ENCODE measurements at regions not wholly inside any gene's neighbourhood (a gene's known extent, or its start where the extent isn't known, plus 50 kb on each side); places are given as distances from the start of the nearest gene placed in this dataset.

DNA sequence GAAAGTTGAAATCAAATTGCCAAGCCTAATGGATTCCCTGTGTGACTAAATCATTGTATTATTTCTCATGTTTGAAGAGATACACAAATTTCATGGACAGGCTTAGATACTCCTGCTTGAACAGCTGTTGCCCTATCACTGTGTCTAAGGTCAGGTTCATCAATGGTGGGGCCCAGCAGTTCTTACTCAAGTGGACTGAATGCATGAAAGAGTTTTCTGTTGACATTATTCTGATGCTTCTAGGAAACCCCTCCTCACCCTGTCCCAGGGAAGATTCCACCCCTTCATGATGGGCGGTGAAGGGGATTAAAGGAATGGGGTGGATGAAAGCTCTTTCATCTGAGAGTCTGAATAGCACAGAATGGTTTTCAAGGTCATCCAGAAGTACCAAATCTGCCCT is 148.8 kb downstream of the INO80D start:
- DNase-seq (ENCODE audit: low read depth) = no peak

DNA sequence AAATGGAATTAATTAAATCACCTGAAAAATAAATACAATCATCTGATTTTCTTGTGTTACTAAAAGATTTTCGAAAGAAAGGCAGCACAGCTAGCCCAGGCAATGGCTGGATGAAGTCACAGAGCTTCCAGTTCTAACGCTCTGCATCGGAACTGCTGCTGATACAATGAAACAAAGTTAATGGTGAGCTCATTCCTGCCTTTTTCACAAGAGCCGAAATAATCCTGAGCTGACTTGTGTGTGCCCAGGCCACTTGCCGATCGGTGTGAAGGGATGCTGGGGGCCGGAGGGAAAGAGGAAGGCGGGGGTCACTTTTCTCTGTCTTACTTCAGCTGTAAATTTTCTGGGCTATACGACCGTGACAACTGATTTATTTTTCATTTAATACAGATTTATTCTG is 149.5 kb downstream of the INO80D start:
- no peak for DNase-seq (ENCODE audit: low read depth)

DNA sequence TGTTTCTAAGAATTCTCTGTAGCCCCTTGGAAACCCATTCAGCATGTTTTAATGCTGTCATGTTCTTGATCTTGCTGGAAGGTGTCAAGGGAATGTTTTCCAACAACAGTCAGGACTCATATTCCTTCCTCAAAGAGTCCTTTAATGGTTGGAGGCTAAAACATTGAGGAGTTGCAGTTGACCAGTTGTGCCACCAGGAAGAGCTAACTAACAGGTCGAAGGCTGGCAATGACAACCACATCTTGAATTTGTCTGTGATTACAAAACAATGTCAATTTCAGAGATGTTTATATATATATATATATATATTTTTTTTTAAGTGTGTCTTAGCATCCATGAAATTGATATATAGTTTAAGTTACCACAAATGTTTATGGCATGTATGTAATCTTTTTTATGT is 151.5 kb downstream of the INO80D start:
- DNase-seq (ENCODE audit: low read depth) = no peak

DNA sequence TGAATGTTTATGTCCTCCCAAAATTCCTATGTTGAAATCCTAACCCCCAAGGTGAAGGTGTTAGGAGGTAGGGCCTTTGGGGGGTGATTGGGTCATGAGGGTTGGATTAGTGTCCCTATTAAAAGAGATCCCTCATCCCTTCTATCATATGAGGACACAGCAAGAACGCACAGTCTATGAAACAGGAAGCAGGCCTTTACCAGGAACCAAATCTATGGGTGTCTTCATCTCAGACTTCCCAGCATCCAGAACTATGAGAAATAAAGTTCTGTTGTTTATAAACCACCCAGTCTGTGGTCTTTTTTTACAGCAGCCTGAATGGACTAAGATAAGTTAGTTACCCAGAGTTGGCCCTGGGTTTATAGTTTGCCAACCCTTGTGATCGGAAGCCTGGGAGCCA is 153.1 kb downstream of the INO80D start:
- no peak for DNase-seq (ENCODE audit: low read depth)

DNA sequence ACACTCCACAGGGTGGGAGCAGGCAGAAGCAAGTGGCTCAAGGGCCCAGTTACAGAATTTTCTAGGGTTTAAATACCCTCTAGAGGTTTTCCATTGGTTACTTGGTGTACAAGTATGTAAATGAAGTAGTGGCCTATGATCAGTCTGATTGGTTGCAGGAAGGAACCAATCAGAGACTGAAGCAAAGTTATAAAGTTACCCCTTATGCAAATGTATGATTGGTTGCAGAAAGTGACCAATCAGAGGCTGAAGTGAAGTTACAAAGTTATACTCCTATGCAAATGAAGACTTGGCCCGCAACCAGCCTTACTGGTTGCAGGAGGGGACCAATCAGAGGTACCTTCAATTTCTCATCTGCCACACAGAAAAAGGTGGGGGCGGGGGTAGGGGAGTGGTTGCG is 154.6 kb downstream of the INO80D start:
- DNase-seq (ENCODE audit: low read depth) = no peak

DNA sequence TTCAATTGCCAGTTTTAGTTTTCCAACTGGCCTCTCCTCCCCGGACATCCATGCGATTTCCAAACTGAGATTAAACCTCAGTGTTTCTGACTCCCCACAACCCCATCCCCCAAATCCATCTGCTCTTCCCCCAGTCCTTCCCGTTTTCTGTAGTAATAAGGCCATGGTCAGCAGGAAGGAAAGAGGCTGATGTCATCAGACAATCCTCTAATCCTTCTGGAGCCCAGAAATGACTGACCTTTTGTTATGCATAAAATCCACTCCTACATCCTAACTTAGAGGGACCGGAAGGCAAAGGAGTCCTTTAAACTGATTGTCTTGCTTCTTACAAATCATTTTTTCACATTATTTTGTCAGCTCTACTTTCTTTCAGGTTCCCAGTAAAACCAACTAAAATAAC is 155.8 kb downstream of the INO80D start:
- DNase-seq (ENCODE audit: low read depth) = no peak

DNA sequence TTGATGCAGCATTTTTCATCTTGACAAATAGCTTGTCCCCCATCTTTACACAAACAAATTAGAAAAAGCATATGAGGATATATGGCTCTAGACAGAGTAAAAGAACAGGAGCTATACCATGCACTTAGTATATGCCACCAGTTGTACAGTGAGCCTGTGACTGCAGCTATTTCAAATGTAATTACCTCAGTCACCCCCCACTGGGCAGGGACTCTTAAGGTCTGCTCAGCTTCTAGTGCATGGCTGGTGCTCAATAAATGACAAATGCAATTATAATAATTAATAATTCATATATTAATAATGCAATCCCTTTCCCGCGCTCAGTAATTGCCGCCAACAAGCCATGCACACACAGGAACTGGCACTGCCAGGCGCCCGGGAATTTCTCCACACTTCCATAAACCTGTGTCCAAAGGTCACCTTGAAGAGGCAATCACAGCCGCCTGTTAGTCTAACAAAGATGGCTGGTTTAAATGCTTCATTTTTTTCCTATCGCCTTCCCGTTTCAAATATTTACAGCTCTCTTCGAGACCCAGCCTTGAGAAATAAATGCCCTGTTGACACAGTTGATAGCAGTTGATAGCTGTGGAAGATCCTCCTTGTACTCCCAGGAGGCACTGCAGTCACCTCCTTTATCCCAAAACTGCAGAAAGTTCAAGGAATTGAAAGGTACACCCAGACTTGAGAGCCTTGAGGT is 156.6 kb downstream of the INO80D start:
- DNase-seq (ENCODE audit: low read depth) = no peak

DNA sequence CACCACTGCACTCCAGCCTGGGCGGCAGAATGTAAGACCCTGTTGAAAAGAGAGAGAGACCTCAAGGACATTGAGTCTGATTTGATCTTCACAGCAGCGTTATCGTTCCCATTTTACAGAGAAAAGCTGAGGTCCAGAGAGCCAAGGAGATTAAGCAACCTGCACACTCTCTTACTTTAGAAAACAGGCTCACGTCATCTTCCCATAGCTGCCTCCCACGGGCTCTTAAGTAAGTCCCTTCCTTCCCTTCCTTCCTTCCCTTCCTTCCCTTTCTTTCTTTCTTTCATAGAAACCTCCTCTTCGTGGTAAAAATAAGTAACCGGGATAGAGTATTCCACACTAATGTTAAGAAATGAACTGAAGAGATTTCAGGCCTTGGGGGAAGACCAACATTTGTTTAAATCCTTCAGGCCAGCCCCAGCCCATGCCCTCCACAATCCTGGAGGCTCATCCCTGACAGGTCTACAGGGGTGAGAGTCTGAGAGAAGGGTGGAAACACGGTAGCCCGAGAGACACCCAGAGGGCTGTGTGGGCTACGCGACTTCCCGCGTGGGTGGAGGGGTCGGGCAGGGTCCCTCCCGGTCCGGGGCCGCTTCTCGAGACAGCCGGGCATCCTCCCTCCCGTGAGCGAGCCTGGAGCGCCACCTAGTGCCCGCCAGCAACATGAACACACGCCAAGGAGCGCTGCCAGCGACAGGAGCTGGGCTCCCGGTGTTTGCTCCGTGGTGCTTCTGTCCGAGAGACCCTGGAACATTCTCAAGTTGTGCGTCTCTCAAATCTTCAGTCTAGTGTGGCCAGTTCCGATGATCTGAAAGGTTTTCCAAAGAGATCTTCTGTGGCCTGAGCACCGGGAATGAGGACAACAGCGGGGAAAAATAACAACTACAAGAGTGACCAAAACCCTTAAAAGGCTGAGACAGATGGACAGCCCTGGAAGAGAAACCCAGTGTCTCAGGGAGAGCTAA is 160.3 kb downstream of the INO80D start:
- peak; percentile 45 for DNase-seq (ENCODE audit: low read depth)

DNA sequence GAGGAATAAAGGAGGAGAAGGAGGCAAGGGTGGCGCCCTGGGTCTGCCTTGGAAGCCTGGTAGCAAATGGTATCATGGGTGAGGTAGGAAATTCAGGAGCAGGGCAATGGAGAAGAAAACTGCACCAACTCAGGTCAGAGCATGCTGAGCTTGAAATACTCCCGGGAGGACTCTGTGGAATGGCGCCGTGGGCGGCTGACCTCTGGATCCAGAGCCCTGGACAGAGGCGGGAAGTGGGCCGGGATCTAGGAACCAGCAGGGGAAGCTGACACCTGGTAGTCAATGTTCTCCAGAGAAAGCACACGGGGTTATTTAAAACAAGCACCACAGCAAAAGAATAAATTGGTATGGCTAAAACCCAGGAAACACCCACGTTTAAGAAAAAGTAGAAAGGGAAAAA is 161.3 kb downstream of the INO80D start:
- DNase-seq (ENCODE audit: low read depth) = no peak

DNA sequence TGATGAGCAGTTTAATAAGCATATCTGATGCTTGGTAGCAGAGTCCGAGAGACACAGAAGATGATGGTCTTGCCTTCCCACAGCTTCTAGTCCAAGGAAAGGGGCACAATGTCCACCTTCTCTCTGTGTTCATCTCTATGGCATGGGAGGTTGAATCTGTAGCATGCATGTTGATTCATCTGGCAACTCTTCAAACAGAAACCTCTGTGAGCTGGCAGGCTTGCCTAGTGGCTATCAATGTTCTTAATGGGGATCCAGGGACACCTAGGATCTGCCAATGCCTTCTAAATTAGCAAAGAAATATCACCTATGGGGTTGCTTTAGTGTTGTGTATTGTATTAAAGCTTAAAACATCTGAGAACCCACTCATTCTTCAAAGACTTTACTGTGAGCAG is 170.8 kb downstream of the INO80D start:
- DNase-seq (ENCODE audit: low read depth) = no peak

DNA sequence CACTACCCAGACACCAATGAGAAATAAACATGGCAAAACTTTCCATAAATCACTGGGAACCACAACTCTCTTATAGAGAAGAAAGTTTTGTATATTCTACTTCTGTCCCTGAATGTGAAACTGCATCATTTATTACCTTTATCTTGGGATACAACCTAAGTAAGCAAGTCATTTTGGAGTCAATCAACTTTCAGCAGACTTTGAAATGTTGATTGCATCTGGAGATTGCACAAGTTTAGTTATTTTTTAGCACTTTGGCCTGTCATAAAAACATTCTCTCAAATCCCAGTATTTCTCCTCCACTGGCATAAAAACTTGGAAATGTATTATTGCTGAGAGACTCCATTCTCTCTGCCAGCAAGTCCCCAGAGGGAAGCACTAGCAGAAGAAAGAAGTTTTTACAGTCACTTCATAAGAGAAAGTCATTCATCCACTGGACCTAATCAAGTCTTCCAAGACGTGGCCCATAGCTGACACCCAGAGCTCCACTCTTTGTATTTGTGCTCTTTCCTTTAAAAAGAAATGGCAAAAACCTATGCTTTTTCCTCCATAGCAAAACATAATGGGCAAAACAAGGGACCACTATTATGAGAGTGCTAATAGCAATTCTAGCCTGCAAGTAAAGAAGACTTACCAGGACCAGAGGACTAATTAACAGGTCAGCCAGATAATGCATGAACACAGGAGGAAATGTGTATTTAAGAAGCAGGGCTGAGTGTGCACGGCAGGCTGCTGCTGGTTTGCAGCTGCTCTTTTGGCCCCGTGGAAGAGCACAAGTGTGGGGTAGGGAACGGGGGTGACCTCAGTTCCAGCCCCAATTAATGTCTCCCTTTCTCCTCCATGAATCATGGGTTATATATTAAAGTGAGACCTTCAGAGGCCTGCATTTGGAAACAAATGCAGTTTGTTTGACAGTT is 171.5 kb downstream of the INO80D start:
- DNase-seq (ENCODE audit: low read depth) = no peak

DNA sequence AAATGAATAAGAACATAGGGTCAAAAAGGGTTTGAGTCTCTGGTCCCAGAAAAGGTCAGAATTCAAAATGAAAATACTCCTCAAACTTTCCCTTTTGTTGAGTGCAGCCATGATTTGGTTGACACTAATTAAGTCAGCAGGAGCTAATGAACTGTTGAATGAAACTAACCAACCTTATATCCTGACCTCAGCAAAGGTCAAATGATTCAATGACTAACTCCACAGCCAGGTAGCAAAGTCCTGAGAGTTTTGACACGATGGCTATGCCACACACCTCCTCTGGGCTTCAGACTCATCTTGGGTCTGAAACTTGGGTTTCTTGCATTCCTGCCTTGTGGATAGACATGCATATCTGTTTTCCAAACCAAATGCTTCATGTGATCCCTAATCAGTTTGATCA is 172.3 kb downstream of the INO80D start:
- DNase-seq (ENCODE audit: low read depth) = no peak

DNA sequence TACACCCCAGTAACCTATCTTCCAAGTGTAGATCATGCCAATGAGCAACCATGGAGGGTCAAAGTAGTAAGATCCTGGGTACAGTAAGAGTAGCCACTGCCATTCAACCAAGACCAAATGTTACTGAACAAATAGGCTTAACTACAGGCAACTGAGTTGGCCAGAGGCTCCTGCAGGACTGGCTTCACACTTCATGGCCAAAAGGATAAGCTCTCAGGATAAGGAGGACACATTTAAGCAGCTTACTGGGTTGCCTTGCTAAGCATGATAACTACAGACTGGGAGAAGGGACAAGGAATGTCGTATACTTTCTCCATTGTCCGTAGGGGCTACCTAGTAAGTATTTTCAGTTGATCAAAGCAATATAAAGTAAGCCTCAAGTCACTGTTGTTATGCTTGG is 174.7 kb downstream of the INO80D start:
- DNase-seq (ENCODE audit: low read depth) = no peak

DNA sequence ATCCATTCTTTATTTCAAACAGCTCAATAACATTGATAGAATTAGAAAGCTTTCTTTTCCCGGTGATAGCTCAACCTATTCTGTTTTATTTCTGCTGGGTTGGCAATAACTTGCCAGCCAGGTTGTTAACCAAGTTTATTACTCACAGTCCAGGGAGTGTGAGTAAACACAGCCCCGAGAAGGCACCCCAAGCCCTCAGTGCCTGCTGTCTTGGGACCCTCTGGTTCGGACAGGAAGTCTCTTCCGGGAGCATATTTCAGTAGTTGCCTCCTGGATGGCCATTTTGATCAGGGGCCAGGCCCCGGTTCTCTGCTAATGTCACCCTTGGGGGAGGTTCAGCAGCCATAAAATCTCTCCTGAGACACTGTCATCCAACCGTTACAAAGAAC is 176.8 kb downstream of the INO80D start:
- DNase-seq (ENCODE audit: low read depth) = no peak

DNA sequence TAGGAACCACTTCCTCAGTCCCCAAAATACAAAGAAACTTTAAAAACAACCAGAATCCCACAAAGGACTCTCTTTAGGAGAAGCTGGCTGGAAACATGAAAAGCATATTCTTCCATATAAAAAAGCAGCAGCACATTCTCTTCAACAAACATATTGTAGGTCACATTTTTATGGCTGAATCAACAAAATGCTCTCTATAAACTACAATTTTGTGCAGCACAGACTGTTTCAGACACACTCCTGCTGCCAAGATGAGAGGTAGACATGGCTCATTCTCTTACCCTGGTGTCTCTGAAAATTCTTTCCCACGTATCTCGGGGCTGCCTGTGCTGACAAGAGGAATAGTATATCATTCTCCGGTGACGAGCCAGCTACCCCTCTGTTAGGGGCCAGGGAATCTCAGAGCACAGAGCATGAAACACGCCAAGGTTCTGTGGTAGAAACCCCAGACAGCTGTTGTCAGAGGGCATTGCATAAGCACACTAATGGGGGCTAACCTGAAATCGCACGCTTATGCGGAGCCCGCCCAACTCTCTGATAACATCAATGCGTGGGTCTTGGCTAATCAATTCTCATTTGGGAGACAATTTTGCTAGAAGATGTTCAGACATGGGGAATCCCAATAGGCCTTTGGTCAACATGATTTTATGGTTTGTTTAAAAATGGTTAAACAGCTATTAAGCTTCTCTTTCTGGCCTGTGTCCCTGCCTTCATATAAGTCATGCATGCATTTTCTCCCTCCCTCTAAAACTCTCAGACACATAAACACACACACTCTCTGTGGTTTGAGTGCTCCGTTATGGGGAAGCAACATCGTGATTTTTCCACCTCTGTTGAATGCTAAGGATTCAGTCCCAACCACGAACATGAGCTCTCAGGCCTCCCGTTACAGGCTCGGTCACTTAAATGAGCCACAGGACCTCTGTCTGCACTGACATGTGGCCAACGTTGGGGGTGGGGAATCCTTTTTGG is 177.5 kb downstream of the INO80D start:
- DNase-seq (ENCODE audit: low read depth) = no peak

DNA sequence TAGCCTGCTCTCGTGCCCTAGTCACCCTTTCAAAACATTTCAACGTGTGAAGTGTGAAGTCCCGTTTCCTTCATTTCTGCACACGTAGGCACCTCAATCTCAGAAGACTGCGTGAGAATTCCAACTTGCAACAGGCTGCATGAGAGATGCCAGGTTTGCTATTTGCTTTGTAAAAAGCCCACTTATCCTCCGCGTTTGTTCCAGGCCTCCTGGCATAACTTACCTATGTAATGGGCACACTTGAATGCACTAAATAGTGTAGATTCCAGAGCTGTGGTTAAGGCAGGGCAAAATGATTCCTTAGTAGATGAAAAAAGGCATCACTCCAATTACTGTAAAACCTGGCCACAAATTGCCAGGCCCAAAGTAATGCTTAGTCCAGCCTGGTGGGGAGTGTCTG is 179.6 kb downstream of the INO80D start:
- no peak for DNase-seq (ENCODE audit: low read depth)

DNA sequence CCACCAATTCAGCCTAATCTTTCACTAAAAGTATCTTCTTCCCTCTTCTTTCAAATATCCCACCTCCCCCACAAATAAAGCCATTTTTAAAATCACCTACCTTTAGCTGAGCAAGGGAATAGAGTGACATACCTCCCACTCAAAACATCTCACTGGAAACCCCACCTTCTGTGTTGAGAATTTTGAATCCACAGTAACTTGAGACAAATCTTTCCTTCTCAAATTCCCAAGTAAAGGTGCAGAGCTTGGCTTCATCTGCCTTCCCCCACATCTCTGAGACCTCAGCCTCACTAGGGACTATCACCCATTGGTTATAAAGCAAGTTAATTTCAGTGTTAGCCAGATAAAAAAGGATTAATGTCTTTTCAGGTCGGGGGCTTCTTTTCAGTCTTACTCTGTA is 180.4 kb downstream of the INO80D start:
- no peak for DNase-seq (ENCODE audit: low read depth)

DNA sequence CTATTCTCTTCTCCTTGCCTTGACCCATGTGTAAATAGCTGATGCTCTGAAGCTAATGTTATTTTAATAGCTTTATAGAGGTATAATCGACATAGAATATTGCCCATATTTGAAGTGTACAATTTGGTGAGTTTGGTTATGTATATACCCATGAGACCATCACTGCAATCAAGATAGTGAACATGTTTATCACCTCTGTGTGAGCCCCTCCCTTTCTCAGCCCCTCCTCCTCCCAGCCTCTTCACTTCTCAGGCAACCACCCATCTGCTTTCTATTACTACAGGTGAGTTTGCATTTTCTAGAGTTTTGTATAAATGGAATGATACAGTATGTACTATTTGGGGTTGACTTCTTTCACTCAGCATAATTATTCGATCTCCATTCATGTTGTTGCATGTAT is 181.1 kb downstream of the INO80D start:
- no peak for DNase-seq (ENCODE audit: low read depth)

DNA sequence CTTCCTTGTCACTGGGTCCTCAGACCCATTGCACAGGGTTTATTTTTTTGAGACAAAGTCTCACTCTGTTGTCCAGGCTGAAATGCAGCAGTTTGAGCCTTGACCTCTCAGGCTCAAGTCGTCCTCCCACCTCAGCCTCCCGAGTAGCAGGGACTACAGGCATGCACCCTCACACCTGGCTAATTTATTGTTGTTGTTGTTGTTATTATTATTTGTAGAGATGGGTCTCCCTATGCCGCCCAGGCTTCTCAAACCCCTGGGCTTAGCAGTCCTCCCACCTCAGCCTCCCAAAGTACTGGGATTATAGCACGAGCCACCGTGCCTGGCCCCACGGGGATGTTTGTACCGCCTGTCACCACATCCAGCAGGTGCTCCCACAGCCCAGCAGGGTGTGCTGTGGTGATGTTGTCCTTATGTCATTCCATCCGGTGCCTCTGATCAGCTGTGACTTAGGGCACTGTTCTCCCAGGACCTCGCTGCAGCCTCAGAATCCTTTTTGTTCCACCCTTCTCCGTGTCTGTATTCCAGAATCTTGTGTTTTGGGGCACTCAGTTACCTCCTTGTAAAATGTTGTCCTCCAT is 182.3 kb downstream of the INO80D start:
- DNase-seq (ENCODE audit: low read depth) = no peak

DNA sequence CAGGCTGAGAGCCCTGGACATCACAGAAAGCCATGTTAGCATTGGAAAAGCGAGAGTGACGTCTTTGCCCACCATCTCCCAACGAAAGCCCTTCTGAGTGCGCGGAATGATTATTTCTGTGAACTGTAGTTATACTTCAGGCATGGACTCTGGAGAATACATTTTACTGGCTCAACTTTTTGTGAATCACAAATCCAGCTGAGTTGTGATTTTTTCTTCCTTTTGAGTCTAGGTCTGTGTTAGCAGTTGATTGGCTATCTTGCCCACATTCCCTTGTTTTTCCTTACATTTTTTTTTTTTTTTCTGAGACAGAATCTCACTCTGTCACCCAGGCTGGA is 183.1 kb downstream of the INO80D start:
- DNase-seq (ENCODE audit: low read depth) = no peak
